T-helper 2 cell (primary cell): ENCODE measurements at regions not wholly inside any gene's neighbourhood (a gene's known extent, or its start where the extent isn't known, plus 50 kb on each side); places are given as distances from the start of the nearest gene placed in this dataset.

Experiments used
- DNase-seq, 5 experiments: peaks; one replicate each; pipeline versions ENCODE4 v3.0.0 to v3.0.0-alpha.2; 2012 to 2022

- DNase-seq, result no peak
Observed at GRCh38 chr2:60659026-60659425, 97.0 kb upstream of the PAPOLG start.

- DNase-seq, result no peak
Observed at GRCh38 chr2:60661073-60661738, 94.9 kb upstream of the PAPOLG start.

DNA sequence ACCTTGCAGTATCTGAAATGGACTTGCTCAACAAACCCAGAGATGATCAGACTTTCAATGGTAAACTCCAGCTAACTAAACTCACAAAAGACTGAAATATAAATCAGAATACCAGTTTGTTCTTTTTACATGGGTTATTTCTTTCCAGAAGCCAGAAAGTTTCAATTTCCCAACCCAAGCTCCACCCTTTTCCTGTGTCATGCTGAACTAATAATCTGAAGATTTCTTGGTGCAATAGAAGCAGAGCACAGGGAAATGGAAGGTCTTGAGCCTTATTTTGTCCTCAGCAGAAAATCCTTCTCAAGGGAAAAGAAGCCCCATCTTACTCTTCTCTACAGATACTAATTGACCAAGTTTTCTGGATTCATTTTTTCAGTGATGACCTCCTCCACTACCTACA is 93.3 kb upstream of the PAPOLG start:
- no peak for DNase-seq

- DNase-seq, result no peak
Observed at GRCh38 chr2:60671966-60672365, 84.1 kb upstream of the PAPOLG start.

- DNase-seq, result peak; percentile 35 to 74 (median 58)
Observed at GRCh38 chr2:60674524-60675165, 81.4 kb upstream of the PAPOLG start.

DNA sequence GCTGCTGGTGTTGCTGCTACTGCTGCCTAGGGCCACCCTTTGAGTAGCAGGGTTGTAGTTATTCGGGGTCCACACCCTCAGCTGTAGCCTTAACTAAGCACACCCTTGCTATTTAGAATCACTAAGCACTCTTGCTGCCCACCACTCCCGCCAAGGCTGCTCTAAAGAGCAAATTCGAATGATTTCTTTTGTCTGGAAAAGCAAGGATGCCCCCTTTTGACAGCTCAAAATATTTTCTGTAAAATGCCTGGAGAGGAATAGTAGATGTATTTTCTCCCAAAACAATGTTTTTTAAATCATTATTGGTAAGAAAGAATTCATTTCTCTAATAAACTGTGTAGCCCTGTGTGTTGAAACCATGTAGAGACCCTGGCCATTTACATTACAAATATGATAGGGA is 80.8 kb upstream of the PAPOLG start:
- DNase-seq, result no peak

GRCh38 chr2:60676706-60677330 is 79.2 kb upstream of the PAPOLG start:
- no peak for DNase-seq

- no peak for DNase-seq
Observed at GRCh38 chr2:60677356-60677755, 78.7 kb upstream of the PAPOLG start.

GRCh38 chr2:60678551-60678950 is 77.5 kb upstream of the PAPOLG start:
- DNase-seq, result no peak

- DNase-seq, result no peak
Observed at GRCh38 chr2:60679036-60679780, 76.9 kb upstream of the PAPOLG start.

GRCh38 chr2:60693551-60693950 is 62.5 kb upstream of the PAPOLG start:
- no peak for DNase-seq

GRCh38 chr2:60695793-60696192 is 60.3 kb upstream of the PAPOLG start:
- no peak for DNase-seq

DNA sequence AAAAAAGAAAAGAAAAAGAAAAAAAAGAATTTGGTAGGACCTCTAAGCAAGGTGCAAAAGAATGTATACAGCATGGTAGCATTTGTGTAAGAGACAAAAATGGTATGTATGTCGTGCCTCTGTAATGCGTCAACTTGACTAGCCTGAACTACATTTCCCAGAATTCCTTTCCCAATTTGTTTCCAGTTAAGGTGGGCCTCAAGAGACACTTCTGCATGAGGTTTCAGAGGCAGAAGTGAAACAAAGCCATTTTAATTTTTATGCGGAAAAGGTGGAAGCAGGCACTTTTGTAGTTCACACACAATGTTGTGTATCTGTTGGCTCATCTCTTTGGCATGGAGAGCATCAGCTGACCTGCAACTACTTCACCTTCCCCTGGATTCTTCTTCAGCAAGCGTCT is 56.5 kb upstream of the PAPOLG start:
- DNase-seq, result no peak

GRCh38 chr2:60706021-60706420 is 50.0 kb upstream of the PAPOLG start:
- DNase-seq, result no peak
